ENCODE measurements at regions not wholly inside any gene's neighbourhood (a gene's known extent, or its start where the extent isn't known, plus 50 kb on each side); places are given as distances from the start of the nearest gene placed in this dataset.

DNA sequence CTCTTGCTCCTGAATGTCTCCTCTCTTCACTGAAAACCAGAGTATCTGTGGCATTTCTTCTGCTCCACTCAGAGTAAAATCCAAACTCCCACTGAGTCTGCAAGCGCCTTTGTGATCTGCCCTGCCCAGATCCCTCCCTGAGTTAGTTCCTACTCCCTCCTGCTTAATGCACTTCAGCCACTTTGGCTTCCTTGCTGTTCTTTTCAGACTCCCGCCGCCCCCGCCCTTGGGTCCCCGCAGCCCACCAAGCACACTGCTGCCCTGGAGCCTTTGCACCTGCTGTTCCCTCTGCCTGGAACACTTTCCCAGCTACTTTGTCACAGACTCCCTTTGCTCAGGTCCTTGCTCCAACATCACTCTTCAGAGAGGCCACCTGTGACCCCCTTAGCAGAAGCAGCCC is 127.2 kb upstream of the SLC25A48 start:
- TF ChIP-seq, protein P1, sequence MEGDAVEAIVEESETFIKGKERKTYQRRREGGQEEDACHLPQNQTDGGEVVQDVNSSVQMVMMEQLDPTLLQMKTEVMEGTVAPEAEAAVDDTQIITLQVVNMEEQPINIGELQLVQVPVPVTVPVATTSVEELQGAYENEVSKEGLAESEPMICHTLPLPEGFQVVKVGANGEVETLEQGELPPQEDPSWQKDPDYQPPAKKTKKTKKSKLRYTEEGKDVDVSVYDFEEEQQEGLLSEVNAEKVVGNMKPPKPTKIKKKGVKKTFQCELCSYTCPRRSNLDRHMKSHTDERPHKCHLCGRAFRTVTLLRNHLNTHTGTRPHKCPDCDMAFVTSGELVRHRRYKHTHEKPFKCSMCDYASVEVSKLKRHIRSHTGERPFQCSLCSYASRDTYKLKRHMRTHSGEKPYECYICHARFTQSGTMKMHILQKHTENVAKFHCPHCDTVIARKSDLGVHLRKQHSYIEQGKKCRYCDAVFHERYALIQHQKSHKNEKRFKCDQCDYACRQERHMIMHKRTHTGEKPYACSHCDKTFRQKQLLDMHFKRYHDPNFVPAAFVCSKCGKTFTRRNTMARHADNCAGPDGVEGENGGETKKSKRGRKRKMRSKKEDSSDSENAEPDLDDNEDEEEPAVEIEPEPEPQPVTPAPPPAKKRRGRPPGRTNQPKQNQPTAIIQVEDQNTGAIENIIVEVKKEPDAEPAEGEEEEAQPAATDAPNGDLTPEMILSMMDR (IDR thresholded peaks at IDR 0.05; ENCODE audit: insufficient read depth, missing control alignments), result no peak
- DNase-seq (ENCODE audit: insufficient read length, low spot score) (no peak), FAIRE-seq (no peak)

DNA sequence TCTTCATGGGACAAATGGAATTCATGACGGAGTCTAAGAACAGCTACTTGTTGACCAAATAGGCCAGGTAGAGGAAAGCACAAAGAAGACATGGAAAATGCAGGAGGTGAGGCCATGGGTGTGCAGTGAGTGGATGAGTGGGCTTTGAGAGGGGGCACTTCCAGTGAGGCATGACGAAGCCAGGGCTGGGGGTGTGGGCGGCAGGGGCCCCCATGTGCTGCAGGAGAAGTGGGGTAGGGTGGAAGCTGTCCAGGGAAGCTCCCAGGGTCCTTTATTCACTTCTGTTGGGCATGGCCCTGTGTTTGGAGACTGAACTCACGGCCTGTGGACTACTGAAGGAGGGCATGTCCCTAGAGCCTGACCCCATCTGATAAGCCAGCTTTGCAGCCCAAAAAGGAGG is 127.6 kb upstream of the SLC25A48 start:
- TF ChIP-seq, protein P1 (IDR thresholded peaks at IDR 0.05; ENCODE audit: insufficient read depth, missing control alignments), result no peak
- DNase-seq (ENCODE audit: insufficient read length, low spot score) (no peak), FAIRE-seq (no peak)

DNA sequence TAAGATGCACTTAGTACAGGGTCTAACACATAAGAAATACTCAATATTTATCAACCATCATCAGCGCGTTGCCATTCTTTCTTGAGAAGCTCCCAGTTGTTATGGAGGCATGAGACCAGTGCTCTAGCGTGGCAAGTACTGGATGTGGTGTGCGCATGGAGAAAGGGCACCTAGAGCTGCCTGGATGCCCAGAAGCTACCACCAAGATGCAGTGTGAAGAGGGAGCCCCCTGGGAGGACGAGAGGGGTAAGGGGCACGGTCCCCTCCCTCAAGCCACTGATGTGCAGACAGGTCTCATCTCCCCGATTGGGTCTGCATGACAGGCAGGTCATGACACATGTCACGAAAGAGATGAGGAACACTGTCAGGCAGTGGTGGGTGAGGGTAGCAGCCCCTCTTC is 127.7 kb upstream of the CXCL14 start:
- no peak for FAIRE-seq
- DNase-seq (ENCODE audit: insufficient read length, low spot score), result no peak
- TF ChIP-seq, protein P1 (IDR thresholded peaks at IDR 0.05; ENCODE audit: insufficient read depth, missing control alignments), result no peak

DNA sequence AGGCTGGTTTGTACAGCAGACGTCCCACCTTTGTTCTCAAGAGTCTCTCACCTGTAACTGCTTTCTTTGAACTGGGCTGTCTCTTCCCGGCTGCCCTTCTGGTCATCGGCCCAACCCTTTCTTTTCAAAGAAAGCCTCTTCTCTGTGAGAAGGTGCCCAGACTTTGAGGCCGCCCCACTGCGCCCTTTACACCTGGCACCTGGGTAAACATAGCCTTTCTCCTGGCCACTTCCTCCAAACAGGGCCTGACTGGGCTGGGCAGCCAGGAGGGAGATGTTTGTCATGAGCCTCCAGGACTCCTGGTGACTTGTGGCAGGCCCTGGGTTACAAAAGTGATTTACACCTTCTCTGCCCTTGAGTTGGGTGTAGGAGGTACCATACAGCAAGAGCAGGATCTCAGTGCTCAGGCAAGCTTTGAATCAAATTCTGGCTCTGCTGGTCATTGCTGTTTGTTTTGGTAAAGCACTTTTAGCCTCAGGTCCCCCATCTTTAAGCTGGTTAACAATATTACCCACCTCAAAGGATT is 127.2 kb upstream of the CXCL14 start:
- DNase-seq (ENCODE audit: insufficient read length, low spot score) (no peak), FAIRE-seq (no peak)
- TF ChIP-seq, protein P1 (IDR thresholded peaks at IDR 0.05; ENCODE audit: insufficient read depth, missing control alignments), result no peak

DNA sequence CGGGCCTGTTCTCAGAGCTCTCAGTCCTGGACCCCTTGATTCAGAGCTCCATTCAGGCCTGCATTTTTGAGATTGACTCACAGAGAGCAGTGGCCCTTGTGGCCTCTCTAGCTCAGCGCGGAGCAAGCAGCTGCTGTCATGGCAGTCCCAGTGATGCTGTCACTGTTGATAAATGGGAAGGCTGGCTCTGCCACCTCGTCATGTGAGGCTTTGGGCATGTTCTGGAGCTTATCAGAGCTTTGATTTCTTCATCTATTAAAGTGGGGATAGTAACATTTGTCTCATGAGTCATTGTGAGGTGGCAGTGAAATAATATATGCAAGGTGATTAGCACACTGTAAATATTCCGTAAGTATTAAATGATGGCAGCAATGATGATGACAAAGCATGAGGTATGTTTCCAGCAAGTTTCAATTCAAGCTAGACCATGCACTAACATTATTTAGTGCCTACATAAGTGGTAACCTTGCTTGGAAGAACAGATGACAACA is 126.4 kb upstream of the CXCL14 start:
- TF ChIP-seq, protein P1 (IDR thresholded peaks at IDR 0.05; ENCODE audit: insufficient read depth, missing control alignments), result no peak
- no peak for FAIRE-seq
- no peak for DNase-seq (ENCODE audit: insufficient read length, low spot score)

DNA sequence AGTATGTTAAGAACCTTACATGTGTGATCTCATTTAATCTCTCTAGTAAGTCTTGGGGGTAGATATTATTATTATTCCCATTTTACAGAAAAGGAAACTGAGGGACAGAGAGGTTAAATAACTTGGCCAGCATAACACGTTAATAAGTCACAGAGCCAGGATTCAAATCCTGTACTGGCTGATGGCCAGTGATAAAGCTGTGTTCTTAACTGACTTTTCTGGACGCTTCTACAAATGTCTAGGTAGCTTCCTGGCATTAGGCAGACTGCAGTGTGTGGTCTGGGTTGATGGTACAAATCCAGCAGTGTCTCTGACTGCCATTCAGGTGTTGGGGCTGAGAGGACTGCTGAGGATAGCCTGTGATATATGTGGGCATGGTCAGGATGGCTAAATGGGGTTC is 125.8 kb upstream of the CXCL14 start:
- no peak for DNase-seq (ENCODE audit: insufficient read length, low spot score)
- TF ChIP-seq, protein P1 (IDR thresholded peaks at IDR 0.05; ENCODE audit: insufficient read depth, missing control alignments), result no peak
- no peak for FAIRE-seq

DNA sequence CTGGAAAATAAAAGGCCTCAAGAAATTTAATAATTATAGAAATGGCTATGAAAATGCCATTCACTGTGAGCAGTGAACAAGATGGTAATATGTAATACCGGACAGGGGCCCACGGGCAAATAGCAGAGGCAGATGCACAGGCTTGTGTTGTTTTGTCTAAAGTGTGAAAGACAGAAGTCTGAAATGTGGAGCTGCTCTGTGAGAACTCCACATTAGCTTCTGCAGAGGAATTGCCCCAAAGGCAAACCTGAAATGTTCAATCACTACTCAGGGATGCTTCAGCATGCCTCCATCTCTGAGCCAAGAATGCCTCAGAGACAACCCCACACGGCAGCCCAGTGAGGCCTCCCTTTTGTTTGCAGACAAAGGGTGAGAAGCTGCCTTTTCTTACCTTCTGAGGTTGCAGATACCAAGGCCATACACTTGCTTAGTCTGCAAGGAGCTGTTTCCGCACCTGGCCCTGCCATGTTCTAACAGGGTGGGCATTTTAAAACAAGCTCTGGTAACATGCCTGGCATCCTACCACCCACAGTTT is 124.3 kb upstream of the CXCL14 start:
- FAIRE-seq (no peak), DNase-seq (ENCODE audit: insufficient read length, low spot score) (no peak)
- TF ChIP-seq, protein P1 (IDR thresholded peaks at IDR 0.05; ENCODE audit: insufficient read depth, missing control alignments), result no peak

All from D721Med (cell line).